Peyer's patch (tissue), 4 donors: ENCODE measurements at regions not wholly inside any gene's neighbourhood (a gene's known extent, or its start where the extent isn't known, plus 50 kb on each side); places are given as distances from the start of the nearest gene placed in this dataset.

Experiments used
- DNase-seq, 3 donors: peaks; one replicate each; pipeline ENCODE4 v3.0.0-alpha.2; 2017 to 2019
- H3K27ac ChIP-seq, 4 donors: fragments of 200-600 bp; sonication (generic); one replicate each; pipeline ENCODE4 v1.5.1; 2016 to 2019
- H3K27me3 ChIP-seq, 2 donors: fragments of 200-600 bp; sonication (generic); one replicate each; pipeline ENCODE4 v1.5.1; 2019
- H3K36me3 ChIP-seq, 3 donors: fragments of 200-600 bp; sonication (generic); one replicate each; pipeline ENCODE4 v1.5.1; 2016 to 2019
- H3K4me1 ChIP-seq, 4 donors: fragments of 200-600 bp; sonication (generic); one replicate each; pipeline ENCODE4 v1.5.1; 2016 to 2019
- H3K4me3 ChIP-seq, 4 donors: fragments of 200-600 bp; sonication (generic); 1 replicate in 3 of 4; 2 replicates in 1 of 4; pipeline ENCODE4 v1.5.1; 2016 to 2019; ENCODE audit warnings: mild to moderate bottlenecking in 1 of 4
- H3K9me3 ChIP-seq, 4 donors: fragments of 200-600 bp; sonication (generic); one replicate each; pipeline ENCODE4 v1.5.1; 2016 to 2019; ENCODE audit warnings: mild to moderate bottlenecking in 1 of 4
- POLR2A ChIP-seq, 2 donors: fragments of 450-650 bp; IDR thresholded peaks; one replicate each; pipeline ENCODE4 v1.5.1; 2017; ENCODE audit warnings: antibody characterized with exemption in 2 of 2, mild to moderate bottlenecking in 2 of 2, moderate library complexity in 2 of 2
- TF ChIP-seq, protein P1 (sequence below), 6 experiments: fragments of 450-650 bp in 4 of 6; fragments of 200-600 bp in 2 of 6; sonication (generic) in 1 of 6; IDR thresholded peaks; one replicate each; pipeline ENCODE4 v1.5.1; 2017 to 2019; ENCODE audit warnings: antibody characterized with exemption in 6 of 6, mild to moderate bottlenecking in 3 of 6, moderate library complexity in 1 of 6

GRCh38 chr14:81751198-81751597 lies 217.5 kb upstream of the SEL1L start:
- Histone ChIP-seq H3K27ac (no peak overlapping the region), H3K9me3 (no peaks in the 10 kb centered on the region), H3K4me3 (no peak overlapping the region), H3K4me1 (no peaks in the 10 kb centered on the region), H3K27me3 (no peaks in the 10 kb centered on the region), H3K36me3 (no peaks in the 10 kb centered on the region)
- no peak for DNase-seq
- TF ChIP-seq POLR2A (IDR thresholded peaks at IDR 0.05) = no peak
- TF ChIP-seq, protein P1, sequence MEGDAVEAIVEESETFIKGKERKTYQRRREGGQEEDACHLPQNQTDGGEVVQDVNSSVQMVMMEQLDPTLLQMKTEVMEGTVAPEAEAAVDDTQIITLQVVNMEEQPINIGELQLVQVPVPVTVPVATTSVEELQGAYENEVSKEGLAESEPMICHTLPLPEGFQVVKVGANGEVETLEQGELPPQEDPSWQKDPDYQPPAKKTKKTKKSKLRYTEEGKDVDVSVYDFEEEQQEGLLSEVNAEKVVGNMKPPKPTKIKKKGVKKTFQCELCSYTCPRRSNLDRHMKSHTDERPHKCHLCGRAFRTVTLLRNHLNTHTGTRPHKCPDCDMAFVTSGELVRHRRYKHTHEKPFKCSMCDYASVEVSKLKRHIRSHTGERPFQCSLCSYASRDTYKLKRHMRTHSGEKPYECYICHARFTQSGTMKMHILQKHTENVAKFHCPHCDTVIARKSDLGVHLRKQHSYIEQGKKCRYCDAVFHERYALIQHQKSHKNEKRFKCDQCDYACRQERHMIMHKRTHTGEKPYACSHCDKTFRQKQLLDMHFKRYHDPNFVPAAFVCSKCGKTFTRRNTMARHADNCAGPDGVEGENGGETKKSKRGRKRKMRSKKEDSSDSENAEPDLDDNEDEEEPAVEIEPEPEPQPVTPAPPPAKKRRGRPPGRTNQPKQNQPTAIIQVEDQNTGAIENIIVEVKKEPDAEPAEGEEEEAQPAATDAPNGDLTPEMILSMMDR (IDR thresholded peaks at IDR 0.05) = no peak

DNA sequence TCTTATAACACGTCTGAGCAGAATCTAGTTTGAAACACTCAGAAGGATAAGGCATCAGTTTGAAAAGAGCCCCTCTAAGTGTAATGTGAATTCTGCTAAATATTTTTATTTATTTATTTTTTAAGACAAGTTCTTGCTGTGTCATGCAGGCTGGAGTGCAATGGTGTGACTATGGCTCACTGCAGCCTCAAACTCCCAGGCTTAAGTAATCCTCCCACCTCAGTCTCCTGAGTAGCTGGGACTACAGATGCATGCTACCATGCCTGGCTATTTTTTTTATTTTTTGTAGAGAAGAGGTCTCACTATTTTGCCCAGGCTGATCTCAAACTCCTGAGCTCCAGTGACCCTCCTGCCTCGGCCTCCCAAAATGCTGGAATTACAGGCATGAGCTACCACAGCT lies 225.9 kb upstream of the SEL1L start:
- Histone ChIP-seq H3K27me3 (no peaks in the 10 kb centered on the region), H3K4me1 (no peaks in the 10 kb centered on the region), H3K9me3 (no peaks in the 10 kb centered on the region), H3K36me3 (no peaks in the 10 kb centered on the region), H3K27ac (no peak overlapping the region), H3K4me3 (no peak overlapping the region)
- TF ChIP-seq, protein P1 (IDR thresholded peaks at IDR 0.05) = no peak
- no peak for TF ChIP-seq POLR2A (IDR thresholded peaks at IDR 0.05)
- DNase-seq = no peak

- no peak for DNase-seq
- Histone ChIP-seq H3K4me1 (no peaks in the 10 kb centered on the region), H3K27me3 (no peaks in the 10 kb centered on the region), H3K4me3 (no peak overlapping the region), H3K9me3 (no peaks in the 10 kb centered on the region), H3K27ac (no peak overlapping the region), H3K36me3 (no peaks in the 10 kb centered on the region)
- TF ChIP-seq POLR2A (IDR thresholded peaks at IDR 0.05) = no peak
- TF ChIP-seq, protein P1 (IDR thresholded peaks at IDR 0.05) = no peak
Measured at GRCh38 chr14:81765651-81766275, 232.1 kb upstream of the SEL1L start.

GRCh38 chr14:81766321-81766915 lies 232.8 kb upstream of the SEL1L start:
- H3K4me3 ChIP-seq = no peak overlapping the region
- H3K27me3 ChIP-seq = no peaks in the 10 kb centered on the region
- H3K4me1 ChIP-seq = no peaks in the 10 kb centered on the region
- TF ChIP-seq, protein P1 (IDR thresholded peaks at IDR 0.05) = no peak
- no peak for TF ChIP-seq POLR2A (IDR thresholded peaks at IDR 0.05)
- no peak overlapping the region for H3K27ac ChIP-seq
- DNase-seq = no peak
- no peaks in the 10 kb centered on the region for H3K36me3 ChIP-seq
- no peaks in the 10 kb centered on the region for H3K9me3 ChIP-seq

DNA sequence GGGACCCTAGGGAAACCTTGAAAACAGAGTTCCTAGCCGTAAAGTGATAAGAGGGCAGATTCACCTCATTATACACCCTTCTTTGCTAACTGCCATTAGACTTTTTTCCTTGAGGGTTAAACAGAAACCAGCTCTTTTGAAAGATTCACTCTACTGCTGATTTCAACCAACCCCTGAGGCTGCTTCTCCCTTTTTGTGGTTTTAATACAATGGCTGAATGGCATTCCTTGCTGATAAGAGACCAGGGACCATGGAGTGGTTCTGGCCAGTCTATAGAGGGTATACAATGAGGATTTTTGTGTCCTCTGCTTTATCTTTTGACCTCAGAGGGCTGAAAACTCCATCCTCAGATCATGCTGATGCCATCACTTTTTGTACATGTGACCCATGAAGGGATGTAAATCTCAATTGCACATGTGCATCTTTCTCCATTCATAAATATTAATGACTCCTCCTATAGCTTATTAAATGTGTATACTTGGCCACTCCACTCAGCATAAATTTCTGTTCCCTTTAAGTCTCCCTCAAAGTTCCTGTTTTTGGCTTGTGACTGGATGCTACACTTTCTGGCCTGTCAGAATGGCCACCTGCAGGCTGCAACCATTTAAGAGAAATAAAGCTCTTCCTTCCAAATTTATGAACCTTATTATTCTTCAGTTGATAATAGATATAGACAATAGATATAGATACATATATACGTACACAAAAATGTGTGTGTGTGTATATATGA lies 233.8 kb upstream of the SEL1L start:
- Histone ChIP-seq H3K36me3 (no peaks in the 10 kb centered on the region), H3K27me3 (no peaks in the 10 kb centered on the region), H3K4me3 (no peak overlapping the region), H3K9me3 (no peaks in the 10 kb centered on the region), H3K27ac (no peak overlapping the region), H3K4me1 (no peaks in the 10 kb centered on the region)
- TF ChIP-seq POLR2A (IDR thresholded peaks at IDR 0.05) = no peak
- TF ChIP-seq, protein P1 (IDR thresholded peaks at IDR 0.05) = no peak
- DNase-seq = no peak
